Stimulated activated naive B cell treated with anti-CD40 and anti-IgM and Interleukin-4, amounts not matched to agents 10 μg/mL and 1 μg/mL and 100 μg/mL, for 72 hours (primary cell): ENCODE measurements at regions not wholly inside any gene's neighbourhood (a gene's known extent, or its start where the extent isn't known, plus 50 kb on each side); places are given as distances from the start of the nearest gene placed in this dataset.

Experiments
- ATAC-seq, 2 donors: fragments of 150-1000 bp; cut with Tn5 transposase; replicated peaks; 2 replicates each; pipeline ENCODE4 v1.10.0; 2021; ENCODE audit warnings: moderate library complexity in 1 of 2
- DNase-seq: peaks from one replicate; pipeline ENCODE4 v3.0.0; 2021
- H3K27ac Mint-ChIP-seq: one replicate; pipeline ENCODE4 v1.8.0; 2022; ENCODE audit warnings: mild to moderate bottlenecking, mixed read lengths
- H3K27me3 Mint-ChIP-seq, 2 donors: one replicate each; pipeline ENCODE4 v1.8.0; 2022; ENCODE audit warnings: mixed read lengths in 2 of 2
- H3K36me3 Mint-ChIP-seq, 2 donors: one replicate each; pipeline ENCODE4 v1.8.0; 2022; ENCODE audit warnings: mixed read lengths in 2 of 2, mild to moderate bottlenecking in 1 of 2
- H3K4me1 Mint-ChIP-seq, 2 donors: one replicate each; pipeline ENCODE4 v1.8.0; 2022; ENCODE audit warnings: mixed read lengths in 2 of 2, mild to moderate bottlenecking in 1 of 2
- H3K4me3 Mint-ChIP-seq, 2 donors: one replicate each; pipeline ENCODE4 v1.8.0; 2022; ENCODE audit warnings: mild to moderate bottlenecking in 2 of 2, mixed read lengths in 2 of 2, moderate library complexity in 1 of 2
- H3K9me3 Mint-ChIP-seq, 2 donors: one replicate each; pipeline ENCODE4 v1.8.0; 2022; ENCODE audit warnings: mixed read lengths in 2 of 2, mild to moderate bottlenecking in 1 of 2

DNA sequence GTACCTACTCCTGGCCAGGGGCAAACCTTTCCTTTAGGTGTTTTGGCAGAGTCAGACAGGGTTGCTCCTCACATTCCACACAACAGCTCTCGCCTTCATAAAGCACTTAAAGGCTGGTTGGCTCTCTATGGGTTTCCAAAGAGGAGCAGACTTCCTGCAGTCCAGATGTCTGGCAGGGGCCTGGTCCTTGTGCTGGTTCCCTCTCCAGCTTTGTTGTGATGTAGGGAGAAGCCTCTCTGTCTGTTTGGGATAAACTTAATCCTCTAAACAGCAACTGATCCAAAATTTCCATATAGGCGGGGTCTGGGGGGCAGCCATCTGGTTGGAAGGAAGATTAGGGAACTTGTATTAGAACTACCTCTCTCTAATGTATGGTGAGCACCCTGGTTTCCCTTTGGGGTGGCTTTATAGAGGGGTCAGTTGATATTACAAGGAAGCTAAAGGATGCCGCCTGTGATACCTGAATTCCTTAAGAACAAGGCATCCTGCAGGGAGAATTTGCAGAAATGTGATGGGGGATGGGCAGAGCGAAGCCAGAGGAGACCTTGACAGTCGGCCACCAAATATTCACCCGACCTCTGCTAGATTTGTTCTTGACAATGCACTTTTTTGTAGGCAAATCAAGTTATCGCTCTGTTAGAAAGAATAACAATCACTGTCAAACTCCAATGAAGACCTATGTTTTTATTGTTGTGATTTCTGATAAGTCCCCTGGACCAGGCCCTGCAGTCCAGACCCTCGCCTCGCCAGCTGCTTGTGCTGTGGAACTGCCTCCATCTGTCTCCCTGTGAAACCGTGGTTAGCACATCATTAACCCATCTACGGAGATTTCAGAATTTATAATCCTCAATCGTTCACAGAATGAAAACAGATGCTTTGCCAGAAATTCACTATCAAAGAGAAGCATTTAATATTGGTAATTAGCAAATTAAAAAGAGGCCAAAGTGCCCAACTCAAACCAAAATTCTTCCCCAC, 94.0 kb upstream of the RALGAPA2 start:
- no peaks in the 10 kb centered on the region for H3K9me3 Mint-ChIP-seq
- no peaks in the 10 kb centered on the region for H3K4me1 Mint-ChIP-seq
- H3K27me3 Mint-ChIP-seq: no peaks in the 10 kb centered on the region
- no peaks in the 10 kb centered on the region for H3K36me3 Mint-ChIP-seq
- ATAC-seq (no peak), DNase-seq (no peak)
- H3K4me3 Mint-ChIP-seq: no peak overlapping the region
- no peak overlapping the region for H3K27ac Mint-ChIP-seq

DNA sequence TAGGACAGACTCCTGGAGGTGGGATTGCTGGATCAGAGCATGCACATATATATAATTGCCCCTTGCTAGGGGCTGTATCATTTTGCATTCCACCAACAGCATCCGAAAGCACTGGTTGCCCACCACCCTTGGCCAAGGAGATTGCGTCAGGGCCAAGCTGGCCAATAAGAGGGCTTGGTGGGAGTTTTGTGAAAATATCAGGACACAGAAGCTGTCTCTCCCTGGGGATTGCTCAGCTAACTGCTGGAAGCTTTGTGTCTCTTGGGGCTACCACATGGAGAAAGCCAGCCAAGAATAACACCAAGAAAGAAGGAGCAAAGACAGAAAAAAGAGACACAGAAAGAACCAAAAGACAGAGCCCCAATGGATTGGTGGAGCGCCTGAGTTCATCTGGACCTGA, 90.6 kb upstream of the RALGAPA2 start:
- no peak overlapping the region for H3K4me3 Mint-ChIP-seq
- H3K4me1 Mint-ChIP-seq: no peaks in the 10 kb centered on the region
- ATAC-seq: no peak
- H3K9me3 Mint-ChIP-seq: no peaks in the 10 kb centered on the region
- DNase-seq: no peak
- H3K36me3 Mint-ChIP-seq: no peaks in the 10 kb centered on the region
- no peaks in the 10 kb centered on the region for H3K27me3 Mint-ChIP-seq
- H3K27ac Mint-ChIP-seq: no peak overlapping the region

DNA sequence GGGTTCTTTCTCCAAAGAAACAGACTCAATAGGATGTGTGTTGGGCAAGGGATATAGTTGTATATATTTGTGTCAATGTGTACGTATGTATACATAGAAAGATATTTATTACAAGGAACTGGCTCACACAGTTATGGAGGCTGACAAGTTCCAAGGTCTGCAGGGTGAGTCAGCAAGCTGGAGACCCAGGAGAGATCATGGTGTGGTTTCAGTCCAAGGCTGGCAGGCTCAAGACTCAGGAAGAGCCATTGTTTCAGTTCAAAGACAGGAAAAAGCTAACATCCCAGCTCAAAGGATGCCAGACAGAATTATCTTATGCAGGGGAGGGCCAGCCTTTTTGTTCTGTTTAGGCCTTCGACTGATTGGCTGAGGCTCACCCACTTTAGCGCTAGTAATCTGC, 89.9 kb upstream of the RALGAPA2 start:
- ATAC-seq: no peak
- Mint-ChIP-seq H3K27me3 (no peaks in the 10 kb centered on the region), H3K36me3 (no peaks in the 10 kb centered on the region), H3K9me3 (no peaks in the 10 kb centered on the region), H3K4me3 (no peak overlapping the region), H3K27ac (no peak overlapping the region), H3K4me1 (no peaks in the 10 kb centered on the region)
- no peak for DNase-seq

DNA sequence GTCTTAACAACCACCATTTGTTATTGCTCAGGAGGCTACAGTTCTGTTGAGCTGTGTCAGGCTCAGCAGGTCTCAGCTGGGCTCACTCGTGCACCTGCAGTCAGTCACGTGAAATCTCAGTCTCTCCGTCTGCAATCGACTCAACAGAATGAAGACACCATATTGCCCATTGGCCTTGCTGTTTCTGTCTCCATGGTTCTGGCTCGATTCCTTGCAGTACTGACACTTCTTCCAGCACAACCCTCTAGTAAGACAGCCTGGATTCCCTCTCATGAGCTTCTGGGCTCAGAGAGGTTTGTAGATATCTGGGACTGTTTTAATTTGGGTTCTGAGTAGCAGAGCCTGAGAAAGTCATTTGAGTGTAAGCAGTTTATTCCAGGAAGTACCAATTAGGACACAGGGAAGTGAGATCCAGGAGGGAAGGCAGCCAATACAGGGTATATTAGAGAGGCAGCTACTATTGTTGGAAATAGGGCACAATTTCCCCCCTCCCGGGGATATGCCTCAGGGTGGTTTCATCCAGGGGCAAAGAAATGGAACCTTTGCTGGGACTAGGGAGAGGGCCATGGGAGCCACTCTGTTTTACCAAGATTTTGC, 87.4 kb upstream of the RALGAPA2 start:
- ATAC-seq (no peak), DNase-seq (no peak)
- Mint-ChIP-seq H3K27ac (no peak overlapping the region), H3K36me3 (no peaks in the 10 kb centered on the region), H3K27me3 (no peaks in the 10 kb centered on the region), H3K4me3 (no peak overlapping the region), H3K9me3 (no peaks in the 10 kb centered on the region), H3K4me1 (peaks cover 2 to 15% of the 10 kb centered on the region in 2 donors)

DNA sequence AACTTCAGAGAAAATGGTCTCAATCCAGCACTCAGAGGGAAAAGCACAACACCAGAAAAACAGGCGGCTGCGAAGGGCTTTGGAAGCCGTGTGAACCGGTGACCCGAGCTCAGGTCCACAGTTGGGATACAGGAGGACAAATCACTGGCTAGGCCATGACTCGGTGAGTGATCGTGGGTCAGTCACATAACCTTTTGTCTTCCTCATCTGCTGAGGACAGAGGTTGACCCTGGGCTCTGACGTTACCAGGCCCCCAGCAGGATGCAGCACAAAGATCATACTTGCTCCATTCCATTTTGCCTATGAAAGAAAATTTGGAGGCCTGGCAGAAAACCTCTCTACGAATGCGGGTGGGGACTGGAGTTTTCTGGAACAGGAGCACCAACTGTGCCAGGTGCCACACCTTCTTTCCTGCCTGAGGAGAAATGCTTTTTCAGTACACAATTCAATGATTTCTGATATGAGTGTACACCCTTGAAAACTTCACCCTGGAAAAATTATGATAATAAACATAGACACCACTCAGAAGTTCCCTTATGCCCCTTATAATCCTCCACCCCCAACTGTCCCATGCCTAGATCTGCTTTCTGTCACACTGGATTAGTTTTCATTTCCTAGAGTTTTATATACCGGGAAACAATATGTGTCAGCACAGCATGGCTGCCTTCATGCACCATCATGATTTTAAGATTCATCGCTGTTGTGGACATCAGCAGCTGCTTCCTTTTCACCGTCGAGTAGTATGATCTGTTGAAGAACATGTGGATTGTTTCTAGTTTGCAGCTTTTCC, 85.3 kb upstream of the RALGAPA2 start:
- peaks cover 3 to 8% of the 10 kb centered on the region in 2 donors for H3K27me3 Mint-ChIP-seq
- H3K27ac Mint-ChIP-seq: no peak overlapping the region
- no peaks in the 10 kb centered on the region for H3K9me3 Mint-ChIP-seq
- no peaks in the 10 kb centered on the region for H3K36me3 Mint-ChIP-seq
- DNase-seq: no peak
- ATAC-seq: no peak
- peaks cover 2 to 15% of the 10 kb centered on the region in 2 donors for H3K4me1 Mint-ChIP-seq
- no peak overlapping the region for H3K4me3 Mint-ChIP-seq

DNA sequence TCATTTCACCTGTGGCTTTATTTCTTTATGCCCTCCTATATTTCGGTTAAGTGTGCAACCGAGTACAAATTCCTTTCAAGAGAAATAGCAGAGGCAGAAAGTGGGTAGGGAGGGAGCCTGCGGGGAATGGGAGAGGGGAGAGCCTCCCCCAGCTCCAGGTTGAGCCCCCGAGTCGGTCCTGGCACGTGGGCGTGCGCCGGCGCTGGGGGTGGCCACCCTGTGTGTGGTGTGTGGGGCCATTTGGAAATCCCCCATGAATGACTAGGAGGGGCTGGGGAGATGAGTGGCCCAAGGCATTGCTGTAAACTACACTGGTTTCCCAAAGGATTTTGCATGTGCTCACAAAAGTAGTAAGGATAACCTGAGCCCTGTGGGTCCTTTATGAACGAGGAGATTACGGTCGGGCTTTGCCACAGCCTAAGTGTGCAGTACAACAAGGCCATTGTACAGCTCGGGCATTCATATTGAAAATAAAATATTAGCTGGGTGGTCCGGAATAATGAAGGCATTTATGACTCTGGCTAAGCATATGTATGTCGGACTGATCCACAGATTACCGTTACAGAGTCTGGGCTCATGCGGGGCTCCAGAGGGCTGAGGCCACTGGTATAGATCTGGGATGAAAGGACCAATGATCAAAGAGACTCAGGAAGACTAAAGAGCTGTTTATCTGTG, 84.5 kb upstream of the RALGAPA2 start:
- Mint-ChIP-seq H3K27me3 (peaks cover 6 to 16% of the 10 kb centered on the region in 2 donors), H3K9me3 (no peaks in the 10 kb centered on the region), H3K27ac (no peak overlapping the region), H3K4me1 (peaks cover 2 to 15% of the 10 kb centered on the region in 2 donors), H3K4me3 (no peak overlapping the region), H3K36me3 (no peaks in the 10 kb centered on the region)
- ATAC-seq (no peak), DNase-seq (no peak)

DNA sequence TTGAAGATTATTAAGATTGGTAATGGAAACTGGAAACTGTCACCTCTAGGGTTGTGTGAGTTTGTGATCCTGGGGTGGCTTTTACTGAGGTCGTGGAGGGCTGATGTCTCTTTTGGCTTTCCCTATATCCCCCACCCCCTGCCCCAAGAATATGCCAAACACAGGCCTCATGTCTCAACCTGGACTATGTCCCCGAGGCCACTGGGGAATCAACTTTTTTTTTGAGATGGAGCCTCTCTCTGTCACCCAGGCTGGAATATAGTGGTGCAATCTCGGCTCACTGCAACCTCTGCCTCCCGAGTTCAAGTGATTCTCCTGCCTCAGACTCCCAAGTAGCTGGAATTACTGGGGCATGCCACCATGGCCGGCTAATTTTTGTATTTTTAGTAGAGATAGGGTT, 83.3 kb upstream of the RALGAPA2 start:
- peaks cover 6 to 17% of the 10 kb centered on the region in 2 donors for H3K27me3 Mint-ChIP-seq
- H3K9me3 Mint-ChIP-seq: no peaks in the 10 kb centered on the region
- H3K4me1 Mint-ChIP-seq: peaks cover 2 to 15% of the 10 kb centered on the region in 2 donors
- peak in 1 of 2 donors; percentile 68 for ATAC-seq
- H3K36me3 Mint-ChIP-seq: no peaks in the 10 kb centered on the region
- DNase-seq: no peak
- peak overlapping the region; percentile 51 for H3K27ac Mint-ChIP-seq
- H3K4me3 Mint-ChIP-seq: peak overlapping the region in 1 of 2 donors; percentile 52

DNA sequence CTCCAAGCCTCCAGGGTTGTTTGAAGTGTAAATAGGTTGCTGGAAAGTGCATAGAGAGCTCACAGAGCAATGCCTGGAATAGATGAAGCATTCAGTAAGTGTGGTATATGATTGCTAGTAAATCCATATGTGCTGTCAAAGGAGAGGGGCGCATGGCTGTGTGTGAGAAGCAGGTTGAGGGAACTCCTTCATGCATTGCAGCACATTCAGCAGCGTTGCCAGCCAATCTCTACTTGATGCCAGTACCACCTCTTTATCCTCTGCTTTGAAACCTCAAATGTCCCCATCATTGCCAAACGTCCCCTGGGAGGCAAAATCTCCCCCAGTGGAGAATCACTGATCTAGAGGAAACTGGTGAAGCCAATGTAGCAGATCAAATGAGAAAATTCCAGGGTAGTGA, 82.7 kb upstream of the RALGAPA2 start:
- no peak overlapping the region for H3K27ac Mint-ChIP-seq
- H3K4me1 Mint-ChIP-seq: peaks cover 2 to 15% of the 10 kb centered on the region in 2 donors
- ATAC-seq (peak; percentile 46 to 53), DNase-seq (peak; percentile 4)
- no peaks in the 10 kb centered on the region for H3K9me3 Mint-ChIP-seq
- peak overlapping the region in 1 of 2 donors; percentile 52 for H3K4me3 Mint-ChIP-seq
- no peaks in the 10 kb centered on the region for H3K36me3 Mint-ChIP-seq
- H3K27me3 Mint-ChIP-seq: peaks cover 6 to 17% of the 10 kb centered on the region in 2 donors

DNA sequence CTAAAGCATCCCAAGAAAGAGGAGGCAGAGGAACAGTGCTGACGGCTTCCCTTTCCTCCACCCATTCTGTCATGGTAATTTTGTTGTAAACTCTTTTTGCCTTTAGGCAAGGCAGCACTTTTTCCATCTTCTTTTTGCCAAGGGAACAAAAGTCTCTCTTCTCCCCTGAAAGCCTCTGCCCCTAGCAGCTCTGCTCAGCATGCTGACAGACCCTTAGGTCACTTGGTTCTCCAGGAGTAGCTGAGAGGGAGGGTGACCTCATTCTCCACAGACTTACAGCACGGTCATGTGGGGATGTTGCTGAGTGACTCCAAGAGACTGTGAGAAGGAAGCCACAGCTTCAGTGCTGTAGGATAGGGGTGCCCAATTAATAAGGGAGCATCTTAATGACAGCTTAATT, 81.1 kb upstream of the RALGAPA2 start:
- ATAC-seq (no peak), DNase-seq (no peak)
- H3K4me1 Mint-ChIP-seq: peaks cover 2 to 15% of the 10 kb centered on the region in 2 donors
- no peaks in the 10 kb centered on the region for H3K9me3 Mint-ChIP-seq
- H3K27me3 Mint-ChIP-seq: peaks cover 6 to 23% of the 10 kb centered on the region in 2 donors
- no peak overlapping the region for H3K4me3 Mint-ChIP-seq
- no peaks in the 10 kb centered on the region for H3K36me3 Mint-ChIP-seq
- no peak overlapping the region for H3K27ac Mint-ChIP-seq

DNA sequence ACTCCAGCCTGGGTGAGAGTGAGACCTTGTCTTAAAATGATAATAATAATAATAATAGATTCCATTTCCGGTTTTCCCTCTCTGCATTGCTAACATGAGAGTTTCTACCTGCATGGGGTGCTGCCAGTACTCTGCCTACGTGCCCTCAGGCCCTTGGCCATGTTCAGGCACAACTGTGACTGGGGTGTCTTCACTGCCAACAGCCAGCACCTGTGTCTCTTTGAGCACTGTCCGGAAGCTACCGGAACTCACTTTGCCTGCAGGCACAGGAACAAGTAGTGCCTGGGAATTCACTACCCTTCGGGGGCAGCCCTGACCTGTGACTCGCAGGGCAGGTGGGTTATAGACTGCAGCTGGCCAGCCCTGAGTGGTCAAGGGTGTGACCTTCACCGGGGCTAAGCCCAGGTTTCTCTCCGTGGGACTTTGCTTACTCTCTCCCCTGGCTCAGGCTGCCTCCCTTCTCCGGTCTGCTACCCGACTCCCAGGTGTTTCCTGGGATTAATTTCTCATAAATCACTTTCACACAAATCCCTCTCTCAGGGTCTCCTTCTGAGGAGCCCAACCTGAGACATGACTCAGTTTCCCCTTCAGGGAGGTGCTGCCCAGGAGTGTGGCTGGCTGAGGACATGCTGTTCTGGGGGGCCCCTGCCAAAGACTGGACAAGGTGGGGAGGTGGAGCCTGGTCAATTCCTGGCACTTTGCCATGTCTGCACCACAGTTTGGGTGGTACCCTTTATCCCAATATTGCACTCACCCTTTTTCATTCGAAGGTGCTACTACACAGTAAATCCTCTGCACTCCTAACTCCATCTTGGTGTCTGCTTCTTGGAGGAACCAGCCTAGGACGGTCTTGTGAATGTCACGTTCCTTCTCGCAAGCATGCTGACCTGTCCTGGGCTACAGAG, 79.5 kb upstream of the RALGAPA2 start:
- Mint-ChIP-seq H3K9me3 (peaks cover 4 to 5% of the 10 kb centered on the region in 2 donors), H3K4me3 (no peak overlapping the region), H3K27ac (no peak overlapping the region), H3K4me1 (peaks cover 2 to 15% of the 10 kb centered on the region in 2 donors), H3K27me3 (peaks cover 6 to 23% of the 10 kb centered on the region in 2 donors), H3K36me3 (peaks cover 4 to 5% of the 10 kb centered on the region in 2 donors)
- ATAC-seq (no peak), DNase-seq (no peak)

DNA sequence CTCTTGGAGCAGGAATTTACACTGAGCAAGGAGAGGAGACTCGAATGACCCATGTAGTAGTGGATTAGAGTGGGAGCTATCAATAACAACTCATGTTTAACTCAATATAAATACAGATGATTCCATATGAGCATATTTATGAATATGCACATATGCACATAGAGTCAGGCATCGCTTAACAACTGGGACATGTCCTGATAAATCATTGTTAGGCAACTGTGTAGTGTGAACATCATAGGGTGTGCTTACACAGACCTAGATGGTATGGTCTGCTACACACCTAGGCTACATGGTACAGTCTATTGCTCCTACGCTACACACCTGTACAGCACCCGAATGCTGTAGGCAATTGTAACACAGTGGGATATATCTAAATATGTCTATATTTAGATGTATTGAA, 75.9 kb upstream of the RALGAPA2 start:
- DNase-seq: no peak
- H3K36me3 Mint-ChIP-seq: peaks cover 5 to 6% of the 10 kb centered on the region in 2 donors

DNA sequence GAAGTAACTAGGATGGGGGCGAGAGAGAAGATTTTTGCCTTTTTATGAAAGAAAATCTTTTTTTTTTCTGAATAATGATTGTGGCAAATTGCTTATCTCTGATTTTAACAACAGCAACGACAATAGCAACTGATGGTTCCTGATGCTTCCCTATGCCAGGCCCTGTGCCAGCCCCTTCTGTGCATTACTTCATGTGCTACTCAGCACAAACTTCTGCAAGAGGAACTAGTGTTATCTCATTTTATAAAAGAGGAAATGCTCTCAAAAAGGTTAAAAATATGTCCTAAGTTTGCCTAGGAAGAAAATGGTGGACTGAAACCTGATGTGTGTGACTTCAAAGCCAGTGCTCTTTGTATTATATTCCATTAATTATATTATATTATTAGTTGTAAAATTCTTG, 74.0 kb upstream of the RALGAPA2 start:
- no peak for ATAC-seq
- Mint-ChIP-seq H3K4me1 (no peaks in the 10 kb centered on the region), H3K27ac (no peak overlapping the region), H3K36me3 (peaks cover 5 to 6% of the 10 kb centered on the region in 2 donors), H3K27me3 (peaks cover 1 to 6% of the 10 kb centered on the region in 2 donors), H3K4me3 (no peak overlapping the region), H3K9me3 (peaks cover 8% of the 10 kb centered on the region in 2 donors)
- no peak for DNase-seq

More for the DNA sequence above, 75.9 kb upstream of the RALGAPA2 start:
- H3K4me1 Mint-ChIP-seq: no peaks in the 10 kb centered on the region
- no peak for ATAC-seq
- H3K27me3 Mint-ChIP-seq: peaks cover 6 to 20% of the 10 kb centered on the region in 2 donors
- no peak overlapping the region for H3K4me3 Mint-ChIP-seq
- H3K27ac Mint-ChIP-seq: no peak overlapping the region
- H3K9me3 Mint-ChIP-seq: peaks cover 8% of the 10 kb centered on the region in 2 donors

DNA sequence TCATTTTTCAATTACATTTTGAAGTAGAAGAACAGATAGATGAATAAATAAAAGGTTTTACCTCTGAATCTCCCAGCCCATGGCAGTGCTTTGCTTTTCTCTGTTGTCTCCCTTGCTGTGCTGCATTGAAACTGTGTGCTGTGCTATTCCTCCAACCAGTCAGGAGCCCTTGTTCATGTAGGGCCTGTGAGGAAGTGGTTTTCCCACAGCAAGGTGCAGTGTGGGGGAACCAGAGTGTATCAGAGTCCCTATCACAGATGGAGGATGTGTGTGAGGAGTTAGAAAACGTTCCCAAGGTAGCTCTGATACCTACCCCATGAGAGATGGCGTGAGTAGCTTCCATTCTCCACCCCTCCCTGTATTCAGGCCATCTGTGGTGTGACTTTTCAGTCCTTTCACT, 72.8 kb upstream of the RALGAPA2 start:
- no peak overlapping the region for H3K4me3 Mint-ChIP-seq

More for the DNA sequence above, 72.8 kb upstream of the RALGAPA2 start:
- no peak overlapping the region for H3K27ac Mint-ChIP-seq
- H3K4me1 Mint-ChIP-seq: peaks cover under 1 to 4% of the 10 kb centered on the region in 2 donors
- DNase-seq (no peak), ATAC-seq (no peak)
- H3K36me3 Mint-ChIP-seq: peaks cover 5 to 6% of the 10 kb centered on the region in 2 donors
- H3K27me3 Mint-ChIP-seq: peaks cover 6 to 7% of the 10 kb centered on the region in 2 donors
- peaks cover 8% of the 10 kb centered on the region in 2 donors for H3K9me3 Mint-ChIP-seq
